Activated T-cell treated with anti-CD3 and anti-CD28 coated beads, Interleukin-2, amount 50 U/mL, for 24 hours (primary cell): ENCODE measurements at regions not wholly inside any gene's neighbourhood (a gene's known extent, or its start where the extent isn't known, plus 50 kb on each side); places are given as distances from the start of the nearest gene placed in this dataset.

Source experiments
- DNase-seq: peaks from one replicate; pipeline ENCODE4 v3.0.0-alpha.2; 2020
- H3K27ac Mint-ChIP-seq: 2 replicates; pipeline ENCODE4 v1.8.0; 2020; ENCODE audit warnings: mild to moderate bottlenecking, mixed read lengths
- H3K27me3 Mint-ChIP-seq: 2 replicates; pipeline ENCODE4 v1.8.0; 2020; ENCODE audit warnings: mixed read lengths
- H3K36me3 Mint-ChIP-seq: 2 replicates; pipeline ENCODE4 v1.8.0; 2020; ENCODE audit warnings: low read depth, mixed read lengths
- H3K4me1 Mint-ChIP-seq: 2 replicates; pipeline ENCODE4 v1.8.0; 2020; ENCODE audit warnings: low read depth, mixed read lengths
- H3K4me3 Mint-ChIP-seq: 2 replicates; pipeline ENCODE4 v1.8.0; 2020; ENCODE audit warnings: mild to moderate bottlenecking, moderate library complexity, mixed read lengths
- H3K9me3 Mint-ChIP-seq: 2 replicates; pipeline ENCODE4 v1.8.0; 2020; ENCODE audit warnings: mixed read lengths

DNA sequence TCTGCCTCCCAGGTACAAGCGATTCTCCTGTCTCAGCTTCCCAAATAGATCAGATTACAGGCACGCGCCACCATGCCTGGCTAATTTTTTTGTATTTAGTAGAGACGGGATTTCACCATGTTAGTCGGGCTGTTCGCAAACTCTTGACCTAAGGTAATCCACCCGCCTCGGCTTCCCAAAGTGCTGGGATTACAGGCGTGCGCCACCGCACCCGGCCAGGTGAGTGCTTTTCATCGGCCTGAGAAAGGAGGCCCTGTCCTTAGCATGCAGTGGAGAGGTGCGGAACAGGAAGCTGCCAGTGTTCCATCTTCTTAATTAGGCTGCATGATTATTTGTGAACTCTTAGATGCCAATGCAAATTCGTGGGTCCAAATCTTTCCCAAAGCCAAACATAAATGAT, 125.7 kb upstream of the THSD7B start:
- H3K4me3 Mint-ChIP-seq, result no peak overlapping the region
- H3K27ac Mint-ChIP-seq, result no peak overlapping the region
- H3K9me3 Mint-ChIP-seq, result no peaks in the 10 kb centered on the region
- H3K27me3 Mint-ChIP-seq, result no peaks in the 10 kb centered on the region
- DNase-seq, result no peak
- no peaks in the 10 kb centered on the region for H3K4me1 Mint-ChIP-seq
- H3K36me3 Mint-ChIP-seq, result no peaks in the 10 kb centered on the region

DNA sequence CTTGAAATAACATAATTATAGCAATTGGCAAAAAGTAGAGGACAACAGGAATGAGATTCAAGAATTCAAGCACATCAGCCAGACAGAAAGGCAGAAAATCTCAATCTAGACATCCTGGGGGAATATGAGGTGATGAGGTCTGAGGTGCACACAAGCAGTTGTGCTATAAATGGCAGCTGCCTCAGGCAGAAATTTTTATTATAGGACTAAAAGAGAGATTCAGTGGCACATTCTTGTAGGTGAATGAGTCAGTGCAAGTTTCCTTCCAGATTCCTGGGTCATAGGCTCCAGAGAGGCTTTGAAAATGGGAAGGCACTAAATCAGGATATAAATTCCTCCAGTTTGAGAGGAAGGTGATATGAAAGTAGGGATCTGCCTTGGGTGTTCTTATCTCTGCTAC, 127.2 kb upstream of the THSD7B start:
- DNase-seq, result no peak
- H3K27ac Mint-ChIP-seq, result no peak overlapping the region
- no peaks in the 10 kb centered on the region for H3K36me3 Mint-ChIP-seq
- H3K4me1 Mint-ChIP-seq, result no peaks in the 10 kb centered on the region
- H3K27me3 Mint-ChIP-seq, result no peaks in the 10 kb centered on the region
- no peak overlapping the region for H3K4me3 Mint-ChIP-seq
- no peaks in the 10 kb centered on the region for H3K9me3 Mint-ChIP-seq

GRCh38 chr2:136637402-136637801, 127.9 kb upstream of the THSD7B start:
- H3K4me3 Mint-ChIP-seq, result no peak overlapping the region
- no peak for DNase-seq
- H3K27me3 Mint-ChIP-seq, result no peaks in the 10 kb centered on the region
- no peak overlapping the region for H3K27ac Mint-ChIP-seq
- no peaks in the 10 kb centered on the region for H3K9me3 Mint-ChIP-seq
- H3K4me1 Mint-ChIP-seq, result no peaks in the 10 kb centered on the region
- H3K36me3 Mint-ChIP-seq, result no peaks in the 10 kb centered on the region

DNA sequence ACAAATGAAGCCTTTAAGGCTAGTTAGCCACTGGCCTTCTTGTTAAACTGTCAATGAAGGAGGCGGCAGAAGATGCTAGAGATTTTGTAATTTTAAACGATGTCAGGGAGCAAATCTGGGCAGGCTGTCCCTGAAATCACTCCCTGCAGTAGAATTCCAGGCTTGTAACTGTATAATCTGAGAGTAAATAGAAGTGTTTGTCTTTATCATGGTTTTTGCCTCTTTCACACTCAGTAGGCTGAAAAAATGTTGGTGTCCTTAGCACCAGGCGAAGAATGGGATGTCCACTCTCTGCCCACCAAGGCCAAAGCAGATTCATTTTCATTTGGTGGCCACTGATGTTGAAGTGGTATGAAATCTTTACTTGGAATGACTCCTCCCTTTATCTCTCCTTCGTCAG, 136.9 kb upstream of the THSD7B start:
- Mint-ChIP-seq H3K4me3 (no peak overlapping the region), H3K4me1 (no peaks in the 10 kb centered on the region), H3K27me3 (peaks cover 2% of the 10 kb centered on the region), H3K27ac (no peak overlapping the region), H3K36me3 (no peaks in the 10 kb centered on the region), H3K9me3 (no peaks in the 10 kb centered on the region)
- no peak for DNase-seq

- no peaks in the 10 kb centered on the region for H3K36me3 Mint-ChIP-seq
- no peaks in the 10 kb centered on the region for H3K9me3 Mint-ChIP-seq
- H3K4me3 Mint-ChIP-seq, result no peak overlapping the region
- H3K27ac Mint-ChIP-seq, result no peak overlapping the region
- no peak for DNase-seq
- H3K27me3 Mint-ChIP-seq, result no peaks in the 10 kb centered on the region
- H3K4me1 Mint-ChIP-seq, result no peaks in the 10 kb centered on the region
Measured at GRCh38 chr2:136613096-136613495, 152.2 kb upstream of the THSD7B start.

DNA sequence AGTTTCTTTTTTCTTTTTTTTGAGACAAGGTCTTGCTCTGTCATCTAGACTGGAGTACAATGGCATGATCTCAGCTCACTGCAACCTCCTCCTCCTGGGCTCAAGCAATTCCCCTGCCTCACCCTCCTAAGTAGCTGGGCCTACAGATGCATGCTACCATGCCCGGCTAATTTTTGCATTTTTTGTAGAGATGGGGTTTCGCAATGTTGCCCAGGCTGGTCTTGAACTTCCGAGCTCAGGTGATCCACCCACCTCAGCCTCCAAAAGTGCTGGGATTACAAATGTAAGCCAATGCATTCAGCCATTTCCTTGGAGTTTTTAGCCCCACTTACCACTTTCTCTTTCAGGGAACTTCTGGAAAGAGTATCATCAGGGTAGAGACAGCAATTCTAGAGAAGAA, 153.3 kb upstream of the THSD7B start:
- Mint-ChIP-seq H3K27me3 (no peaks in the 10 kb centered on the region), H3K4me1 (no peaks in the 10 kb centered on the region), H3K9me3 (no peaks in the 10 kb centered on the region), H3K27ac (no peak overlapping the region), H3K4me3 (no peak overlapping the region), H3K36me3 (no peaks in the 10 kb centered on the region)
- DNase-seq, result no peak

DNA sequence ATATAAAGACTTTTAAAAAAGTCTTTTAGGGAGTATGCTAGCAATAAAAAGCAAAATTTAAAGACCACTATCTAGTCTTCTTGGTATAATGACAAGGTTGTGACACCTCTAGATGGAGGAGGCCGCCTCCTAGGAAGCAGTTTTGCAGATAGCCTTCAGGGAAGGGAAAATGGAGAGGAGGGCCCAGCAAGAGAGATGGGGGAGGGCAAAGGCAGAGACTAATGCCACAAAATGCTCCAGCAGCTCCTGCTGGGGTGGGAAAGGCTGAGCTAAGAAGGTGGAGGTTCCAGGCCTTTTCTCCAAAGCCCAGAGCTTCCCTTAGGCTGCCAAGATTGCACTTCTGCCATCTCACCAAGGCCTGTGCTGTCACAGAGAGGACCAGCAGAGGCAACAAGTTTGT, 153.9 kb upstream of the THSD7B start:
- Mint-ChIP-seq H3K27ac (no peak overlapping the region), H3K27me3 (no peaks in the 10 kb centered on the region), H3K9me3 (no peaks in the 10 kb centered on the region), H3K4me3 (no peak overlapping the region), H3K4me1 (no peaks in the 10 kb centered on the region), H3K36me3 (no peaks in the 10 kb centered on the region)
- no peak for DNase-seq

DNA sequence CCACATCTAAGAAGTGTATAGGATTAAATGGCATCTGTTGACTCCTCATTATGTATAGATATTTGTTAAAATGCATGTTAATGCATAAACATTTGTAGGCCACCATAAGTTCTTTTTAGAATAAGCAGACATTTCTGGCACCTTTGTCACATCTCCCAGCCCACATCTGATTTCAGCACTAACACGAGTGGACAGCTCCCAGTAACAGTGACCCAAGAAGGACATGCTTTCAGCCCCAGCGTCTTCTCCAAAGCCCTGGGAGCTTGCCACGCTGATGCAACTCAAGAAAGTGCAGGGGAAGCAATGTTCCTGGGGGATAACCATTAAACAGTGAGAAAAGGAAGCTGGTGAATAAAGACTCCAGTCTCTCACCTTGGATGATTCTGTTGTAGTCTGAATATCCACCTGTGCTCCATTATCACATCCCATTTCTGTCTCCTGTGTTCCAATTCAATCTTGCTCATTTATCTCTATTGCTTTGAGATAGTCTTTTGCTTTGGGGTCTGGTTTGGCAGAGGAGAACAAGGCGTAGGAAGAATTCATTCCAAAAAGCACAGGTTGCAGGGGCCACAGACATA, 182.6 kb upstream of the THSD7B start:
- H3K27ac Mint-ChIP-seq, result no peak overlapping the region
- no peaks in the 10 kb centered on the region for H3K4me1 Mint-ChIP-seq
- no peak overlapping the region for H3K4me3 Mint-ChIP-seq
- H3K9me3 Mint-ChIP-seq, result no peaks in the 10 kb centered on the region
- no peaks in the 10 kb centered on the region for H3K36me3 Mint-ChIP-seq
- no peaks in the 10 kb centered on the region for H3K27me3 Mint-ChIP-seq
- no peak for DNase-seq

GRCh38 chr2:136572335-136572734, 193.0 kb upstream of the THSD7B start:
- Mint-ChIP-seq H3K9me3 (no peaks in the 10 kb centered on the region), H3K27ac (no peak overlapping the region), H3K4me3 (no peak overlapping the region), H3K36me3 (no peaks in the 10 kb centered on the region), H3K4me1 (no peaks in the 10 kb centered on the region), H3K27me3 (no peaks in the 10 kb centered on the region)
- DNase-seq, result no peak

DNA sequence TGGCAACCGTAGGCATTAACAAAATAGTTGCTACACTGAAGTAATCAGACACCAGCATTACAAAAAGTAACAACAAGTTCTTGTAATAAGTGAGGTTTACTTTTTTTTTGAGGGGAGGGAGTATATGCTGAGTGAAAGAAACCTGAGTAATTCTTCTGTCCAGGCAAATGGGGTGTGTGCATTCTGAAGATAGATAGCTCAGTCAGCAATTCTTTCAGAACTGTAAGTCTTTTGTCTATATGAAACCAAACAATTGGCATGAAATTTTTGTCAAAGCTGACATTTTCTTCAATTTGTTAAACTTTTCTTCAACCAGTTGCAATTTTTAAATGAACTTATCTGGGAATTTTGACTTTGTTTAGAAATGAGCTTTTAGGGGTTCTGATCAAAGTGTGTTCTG, 208.1 kb upstream of the THSD7B start:
- no peaks in the 10 kb centered on the region for H3K36me3 Mint-ChIP-seq
- peaks cover 15% of the 10 kb centered on the region for H3K27me3 Mint-ChIP-seq
- no peaks in the 10 kb centered on the region for H3K9me3 Mint-ChIP-seq
- no peak overlapping the region for H3K27ac Mint-ChIP-seq
- H3K4me1 Mint-ChIP-seq, result no peaks in the 10 kb centered on the region
- no peak for DNase-seq
- no peak overlapping the region for H3K4me3 Mint-ChIP-seq

- Mint-ChIP-seq H3K4me3 (no peak overlapping the region), H3K9me3 (no peaks in the 10 kb centered on the region), H3K27me3 (peaks cover 14% of the 10 kb centered on the region), H3K36me3 (no peaks in the 10 kb centered on the region), H3K4me1 (no peaks in the 10 kb centered on the region), H3K27ac (no peak overlapping the region)
- DNase-seq, result no peak
Measured at GRCh38 chr2:136550181-136550580, 215.2 kb upstream of the THSD7B start.

GRCh38 chr2:136539355-136539754, 226.0 kb upstream of the THSD7B start:
- Mint-ChIP-seq H3K4me3 (no peak overlapping the region), H3K27me3 (no peaks in the 10 kb centered on the region), H3K27ac (no peak overlapping the region), H3K9me3 (no peaks in the 10 kb centered on the region), H3K36me3 (no peaks in the 10 kb centered on the region), H3K4me1 (no peaks in the 10 kb centered on the region)
- DNase-seq, result no peak

- Mint-ChIP-seq H3K9me3 (no peaks in the 10 kb centered on the region), H3K4me1 (no peaks in the 10 kb centered on the region), H3K4me3 (no peak overlapping the region), H3K27me3 (no peaks in the 10 kb centered on the region), H3K27ac (no peak overlapping the region), H3K36me3 (no peaks in the 10 kb centered on the region)
- no peak for DNase-seq
Measured at GRCh38 chr2:136538489-136538888, 226.9 kb upstream of the THSD7B start.

GRCh38 chr2:136534811-136535210, 230.5 kb upstream of the THSD7B start:
- Mint-ChIP-seq H3K4me1 (no peaks in the 10 kb centered on the region), H3K27ac (no peak overlapping the region), H3K27me3 (no peaks in the 10 kb centered on the region)

GRCh38 chr2:136532171-136532570, 233.2 kb upstream of the THSD7B start:
- H3K27ac Mint-ChIP-seq, result no peak overlapping the region
- H3K27me3 Mint-ChIP-seq, result peaks cover 3% of the 10 kb centered on the region
- no peaks in the 10 kb centered on the region for H3K4me1 Mint-ChIP-seq
- H3K36me3 Mint-ChIP-seq, result no peaks in the 10 kb centered on the region
- H3K4me3 Mint-ChIP-seq, result no peak overlapping the region
- no peaks in the 10 kb centered on the region for H3K9me3 Mint-ChIP-seq
- no peak for DNase-seq

More at GRCh38 chr2:136534811-136535210, 230.5 kb upstream of the THSD7B start:
- Mint-ChIP-seq H3K36me3 (no peaks in the 10 kb centered on the region), H3K9me3 (no peaks in the 10 kb centered on the region), H3K4me3 (no peak overlapping the region)
- DNase-seq, result no peak

DNA sequence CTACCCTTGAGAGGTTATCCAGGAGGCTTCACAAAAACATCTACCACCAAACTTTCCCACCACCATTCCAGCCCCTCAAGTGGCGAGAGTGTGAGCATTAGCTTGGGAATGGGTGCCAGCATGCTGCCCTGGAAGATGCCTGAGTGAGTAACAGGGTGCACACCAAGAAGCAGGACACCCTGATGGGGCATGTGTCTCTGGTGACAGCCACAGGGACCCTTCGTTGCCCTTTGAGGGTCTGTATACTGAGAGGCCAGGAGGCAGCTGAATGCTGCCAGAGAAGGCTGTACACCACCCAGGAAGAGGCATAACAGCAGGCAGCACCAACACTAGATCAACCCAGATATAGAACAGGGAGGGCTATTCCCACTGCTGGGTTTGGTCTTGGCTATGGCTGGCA, 233.6 kb upstream of the THSD7B start:
- no peaks in the 10 kb centered on the region for H3K9me3 Mint-ChIP-seq
- no peaks in the 10 kb centered on the region for H3K4me1 Mint-ChIP-seq
- no peaks in the 10 kb centered on the region for H3K36me3 Mint-ChIP-seq
- no peak for DNase-seq
- no peak overlapping the region for H3K27ac Mint-ChIP-seq
- peaks cover 3% of the 10 kb centered on the region for H3K27me3 Mint-ChIP-seq
- no peak overlapping the region for H3K4me3 Mint-ChIP-seq
